ENCODE measurements at regions not wholly inside any gene's neighbourhood (a gene's known extent, or its start where the extent isn't known, plus 50 kb on each side); places are given as distances from the start of the nearest gene placed in this dataset.
"Not testable (repeated sequence)": the region's sequence is repeated elsewhere in the genome, so short reads cannot be mapped to it uniquely, and the experiment has no call there.

DNA sequence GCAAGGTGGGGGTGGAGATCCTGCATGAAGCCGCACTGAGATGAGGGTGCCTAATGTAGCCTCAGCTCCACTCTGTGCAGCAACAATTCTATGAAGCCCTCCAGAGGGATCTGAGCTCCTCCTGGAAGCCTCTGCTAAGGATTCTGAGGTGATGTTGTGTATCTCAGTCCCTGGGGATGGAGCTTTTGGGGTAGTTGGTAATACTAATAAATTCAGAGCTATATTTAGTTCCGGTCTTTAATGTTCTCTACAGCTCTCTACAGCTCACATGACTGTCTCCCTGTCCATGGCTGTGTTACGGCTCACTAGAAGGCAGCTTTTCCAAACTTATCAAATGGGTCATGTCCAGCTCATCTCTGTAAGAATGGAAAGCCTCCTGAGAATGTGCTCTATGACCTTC, 93.4 kb downstream of the ISX start:
- TF ChIP-seq, protein P1, sequence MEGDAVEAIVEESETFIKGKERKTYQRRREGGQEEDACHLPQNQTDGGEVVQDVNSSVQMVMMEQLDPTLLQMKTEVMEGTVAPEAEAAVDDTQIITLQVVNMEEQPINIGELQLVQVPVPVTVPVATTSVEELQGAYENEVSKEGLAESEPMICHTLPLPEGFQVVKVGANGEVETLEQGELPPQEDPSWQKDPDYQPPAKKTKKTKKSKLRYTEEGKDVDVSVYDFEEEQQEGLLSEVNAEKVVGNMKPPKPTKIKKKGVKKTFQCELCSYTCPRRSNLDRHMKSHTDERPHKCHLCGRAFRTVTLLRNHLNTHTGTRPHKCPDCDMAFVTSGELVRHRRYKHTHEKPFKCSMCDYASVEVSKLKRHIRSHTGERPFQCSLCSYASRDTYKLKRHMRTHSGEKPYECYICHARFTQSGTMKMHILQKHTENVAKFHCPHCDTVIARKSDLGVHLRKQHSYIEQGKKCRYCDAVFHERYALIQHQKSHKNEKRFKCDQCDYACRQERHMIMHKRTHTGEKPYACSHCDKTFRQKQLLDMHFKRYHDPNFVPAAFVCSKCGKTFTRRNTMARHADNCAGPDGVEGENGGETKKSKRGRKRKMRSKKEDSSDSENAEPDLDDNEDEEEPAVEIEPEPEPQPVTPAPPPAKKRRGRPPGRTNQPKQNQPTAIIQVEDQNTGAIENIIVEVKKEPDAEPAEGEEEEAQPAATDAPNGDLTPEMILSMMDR (IDR thresholded peaks at IDR 0.05): no peak
- Histone ChIP-seq H3K36me3 (no peaks in the 10 kb centered on the region), H3K9me3 (no peaks in the 10 kb centered on the region), H3K4me3 (no peak overlapping the region), H3K27me3 (peaks cover 0 to 52% (median 29%) of the 10 kb centered on the region in 7 donors), H3K4me1 (peaks cover 0 to 4% (median 0%) of the 10 kb centered on the region in 9 donors), H3K27ac (no peak overlapping the region)
- WGBS, 2 donors: 58 to 71% methylated on average over 3 of the region's 3 CpGs
- no peak for ATAC-seq
- DNase-seq: no peak
- intact Hi-C loops (cut with DNase I): loop anchor here in 2 of 10 donors (10.0 kb wide), 1 partner anchor 745 kb away; no protein-coding TSS in a partner anchor

DNA sequence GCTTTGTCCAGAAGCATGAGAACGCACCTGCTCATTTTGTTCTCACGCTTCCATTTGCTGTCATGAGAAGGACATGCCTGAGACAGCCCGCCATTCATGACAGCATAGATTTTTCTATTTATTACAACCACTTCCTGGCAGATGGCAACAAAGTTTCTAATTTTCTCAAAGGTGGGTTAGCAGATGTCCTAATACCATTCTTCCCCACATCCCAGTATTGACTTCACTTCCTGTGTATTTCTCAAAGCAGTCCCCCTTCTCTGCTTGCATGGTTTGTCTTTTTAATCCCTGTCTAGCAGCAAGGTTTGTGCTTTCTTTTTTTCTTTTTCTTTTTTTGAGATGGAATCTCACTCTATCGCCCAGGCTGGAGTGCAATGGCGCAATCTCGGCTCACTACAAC, 94.3 kb downstream of the ISX start:
- TF ChIP-seq, protein P1 (IDR thresholded peaks at IDR 0.05): no peak
- Histone ChIP-seq H3K4me1 (peaks cover 0 to 3% (median 0%) of the 10 kb centered on the region in 9 donors), H3K27me3 (peaks cover 0 to 46% (median 22%) of the 10 kb centered on the region in 7 donors), H3K4me3 (no peak overlapping the region), H3K36me3 (no peaks in the 10 kb centered on the region), H3K27ac (no peak overlapping the region), H3K9me3 (no peaks in the 10 kb centered on the region)
- WGBS, 2 donors: 85 to 90% methylated on average over 6 of the region's 6 CpGs
- no peak for ATAC-seq
- no peak for DNase-seq
- intact Hi-C loops (cut with DNase I): no loop called here

DNA sequence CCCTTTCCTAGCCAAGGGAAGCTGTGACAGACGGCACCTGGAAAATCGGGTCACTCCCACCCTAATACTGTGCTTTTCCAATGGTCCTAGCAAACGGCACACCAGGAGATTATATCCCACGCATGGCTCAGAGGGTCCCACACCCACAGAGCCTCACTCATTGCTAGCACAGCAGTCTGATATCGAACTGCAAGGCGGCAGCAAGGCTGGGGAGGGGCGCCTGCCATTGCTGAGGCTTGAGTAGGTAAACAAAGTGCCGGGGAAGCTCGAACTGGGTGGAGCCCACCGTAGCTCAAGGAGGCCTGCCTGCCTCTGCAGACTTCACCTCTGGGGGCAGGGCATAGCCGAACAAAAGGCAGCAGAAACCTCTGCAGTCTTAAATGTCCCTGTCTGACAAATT, 91.4 kb upstream of the HMGXB4 start:
- 79 to 85% methylated on average over 10 to 11 of the region's 11 CpGs for WGBS, 2 donors
- H3K4me1 ChIP-seq; intact Hi-C loops (cut with DNase I); H3K36me3 ChIP-seq; H3K9me3 ChIP-seq; H3K27ac ChIP-seq; DNase-seq; ATAC-seq; H3K4me3 ChIP-seq: not testable (repeated sequence)
- peaks cover 0 to 22% (median 7%) of the 10 kb centered on the region in 7 donors for H3K27me3 ChIP-seq

DNA sequence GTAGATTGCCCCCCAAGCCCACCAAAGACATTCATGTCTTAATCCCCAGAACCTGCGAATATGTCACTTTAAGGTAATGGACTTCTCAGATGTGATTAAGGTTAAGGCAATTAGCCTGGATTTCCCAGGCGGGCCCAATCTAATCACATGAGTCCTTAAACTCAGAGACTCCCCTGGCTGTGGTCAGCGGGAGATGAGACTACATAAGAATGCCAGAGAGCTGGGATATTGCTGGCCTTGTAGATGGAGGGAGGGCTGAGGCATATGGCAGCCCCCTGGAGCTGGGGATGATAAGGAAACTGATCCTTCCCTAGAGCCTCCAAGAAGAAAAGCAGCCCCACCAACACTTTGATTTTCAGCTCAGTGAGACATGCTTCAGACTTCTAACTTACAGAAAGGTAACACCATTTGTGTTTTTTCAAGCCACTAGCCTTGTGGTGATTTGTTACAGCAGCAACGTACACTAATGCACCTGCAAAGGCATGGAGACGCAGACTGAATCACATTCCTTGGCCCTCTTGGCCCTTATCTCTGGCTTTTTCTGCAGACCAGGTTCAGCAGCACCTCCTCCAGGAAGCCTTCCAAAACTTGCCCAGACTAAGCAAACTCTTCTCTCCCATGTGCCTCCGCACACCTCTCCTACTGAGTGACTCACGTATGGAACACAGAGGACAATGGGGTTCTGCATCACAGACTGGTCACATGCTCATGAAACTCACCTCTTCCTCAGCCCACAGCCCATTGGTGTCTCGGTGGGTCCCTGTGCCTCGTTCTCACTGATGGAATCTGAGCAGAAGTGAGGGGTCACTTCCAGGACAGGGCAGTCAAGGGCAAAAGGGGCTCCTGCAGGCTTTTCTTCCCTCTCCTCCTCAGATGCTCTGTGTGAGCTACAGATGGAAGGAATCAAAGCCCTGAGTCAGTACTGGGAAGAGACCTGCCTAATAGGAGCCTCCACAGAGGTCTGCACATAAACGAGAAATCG, 86.3 kb upstream of the HMGXB4 start:
- WGBS, 2 donors: 38 to 49% methylated on average over 11 of the region's 11 CpGs
- Histone ChIP-seq H3K4me3 (no peak overlapping the region), H3K27me3 (peaks cover 0 to 43% (median 20%) of the 10 kb centered on the region in 7 donors), H3K27ac (no peak overlapping the region), H3K36me3 (no peaks in the 10 kb centered on the region), H3K9me3 (no peaks in the 10 kb centered on the region), H3K4me1 (no peaks in the 10 kb centered on the region)
- TF ChIP-seq, protein P1 (IDR thresholded peaks at IDR 0.05): peak in 1 of 9 donors; percentile 6
- intact Hi-C loops (cut with DNase I): no loop called here
- ATAC-seq (no peak), DNase-seq (no peak)

DNA sequence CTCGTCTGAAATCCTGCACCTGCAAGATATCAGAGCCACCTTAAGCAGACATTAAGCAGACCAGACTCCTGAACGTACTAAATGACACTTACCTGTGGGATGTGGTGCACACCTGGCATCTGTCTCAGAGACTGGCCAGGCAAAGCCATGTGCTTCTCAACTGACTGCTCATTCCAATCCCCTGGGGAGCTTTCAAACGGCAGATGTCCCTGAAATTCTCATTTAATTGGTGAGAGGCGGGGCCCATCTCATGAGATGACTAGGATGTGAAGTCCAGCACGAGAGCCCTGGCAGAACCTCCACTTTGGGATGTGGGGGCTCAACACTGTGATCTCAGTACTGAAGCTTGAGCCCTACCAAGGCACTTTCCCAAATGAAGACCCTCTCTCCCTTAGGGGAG, 84.9 kb upstream of the HMGXB4 start:
- no peak for DNase-seq
- no peak for ATAC-seq
- Histone ChIP-seq H3K36me3 (no peaks in the 10 kb centered on the region), H3K27ac (no peak overlapping the region), H3K9me3 (no peaks in the 10 kb centered on the region), H3K4me3 (no peak overlapping the region), H3K4me1 (no peaks in the 10 kb centered on the region), H3K27me3 (peaks cover 0 to 48% (median 18%) of the 10 kb centered on the region in 7 donors)
- 27 to 28% methylated on average over 5 of the region's 5 CpGs for WGBS, 2 donors
- TF ChIP-seq, protein P1 (IDR thresholded peaks at IDR 0.05): no peak
- intact Hi-C loops (cut with DNase I): no loop called here
